GM12892 (cell line): ENCODE measurements at regions not wholly inside any gene's neighbourhood (a gene's known extent, or its start where the extent isn't known, plus 50 kb on each side); places are given as distances from the start of the nearest gene placed in this dataset.

ENCODE experiments used
- POLR2A ChIP-seq: IDR thresholded peaks from 2 replicates; pipeline ENCODE4 v1.6.1; 2011; ENCODE audit warnings: low read depth, low read length, control low read depth
- POLR2AphosphoS5 ChIP-seq: IDR thresholded peaks from 2 replicates; pipeline ENCODE4 v1.6.1; 2011; ENCODE audit warnings: low read depth, low read length, control low read depth
- TAF1 ChIP-seq: IDR thresholded peaks from 2 replicates; pipeline ENCODE4 v1.6.1; 2011; ENCODE audit warnings: low read depth, mild to moderate bottlenecking, control low read depth, low read length, borderline replicate concordance

DNA sequence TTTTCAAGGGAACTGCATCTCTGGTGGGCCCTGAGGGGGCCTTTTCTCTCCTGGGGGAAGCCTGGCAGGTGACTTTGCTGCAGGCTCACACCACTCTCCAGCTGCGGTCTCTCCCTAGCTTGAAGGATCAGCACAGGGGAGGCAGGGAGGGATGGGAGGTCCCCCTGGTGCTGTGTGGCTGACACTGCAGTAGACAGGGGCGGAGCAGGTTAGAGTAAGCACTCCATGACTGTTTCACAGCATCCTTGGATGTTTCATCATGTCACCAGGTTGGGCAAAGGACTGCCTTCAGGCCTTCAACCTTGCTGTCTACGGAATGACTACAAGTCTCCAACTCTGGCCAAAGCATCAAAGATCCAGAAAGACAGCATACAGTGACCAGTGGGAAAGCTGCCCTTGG lies 470.7 kb downstream of the CDK5RAP2 start:
- TF ChIP-seq POLR2A, result no peak
- TF ChIP-seq POLR2AphosphoS5, result no peak
- TF ChIP-seq TAF1, result no peak
